Neural progenitor cell (in vitro differentiated cells): ENCODE measurements at regions not wholly inside any gene's neighbourhood (a gene's known extent, or its start where the extent isn't known, plus 50 kb on each side); places are given as distances from the start of the nearest gene placed in this dataset.

Experiments used
- EZH2phosphoT487 ChIP-seq: fragments of 200-600 bp; sonication (generic); IDR thresholded peaks from 2 replicates; pipeline ENCODE4 v1.6.1; 2017; ENCODE audit warnings: antibody characterized with exemption
- TF ChIP-seq, protein P1 (sequence below): fragments of 200-600 bp; sonication (generic); IDR thresholded peaks from 2 replicates; pipeline ENCODE4 v1.5.1; 2017; ENCODE audit warnings: antibody characterized with exemption, mild to moderate bottlenecking

DNA sequence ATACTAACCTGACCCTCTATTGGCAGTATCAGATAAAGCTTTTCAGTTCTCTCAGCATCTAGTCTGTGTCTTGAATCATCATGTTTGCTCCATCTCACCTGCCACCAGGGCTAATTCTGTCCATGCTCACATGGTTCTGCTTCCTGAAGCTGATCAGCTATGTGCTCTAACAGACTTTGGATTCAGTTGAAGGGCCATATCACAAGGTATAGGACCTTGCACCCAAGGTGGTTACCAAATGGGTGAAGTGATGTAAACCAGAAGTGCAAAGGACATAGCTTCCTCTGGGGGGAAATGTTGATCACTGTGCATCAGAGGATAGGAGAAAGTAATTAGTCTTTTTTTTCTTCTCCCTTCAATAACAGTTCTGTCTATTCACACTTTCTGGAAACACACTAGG, 417.0 kb upstream of the ANO5 start:
- no peak for TF ChIP-seq EZH2phosphoT487
- TF ChIP-seq, protein P1, sequence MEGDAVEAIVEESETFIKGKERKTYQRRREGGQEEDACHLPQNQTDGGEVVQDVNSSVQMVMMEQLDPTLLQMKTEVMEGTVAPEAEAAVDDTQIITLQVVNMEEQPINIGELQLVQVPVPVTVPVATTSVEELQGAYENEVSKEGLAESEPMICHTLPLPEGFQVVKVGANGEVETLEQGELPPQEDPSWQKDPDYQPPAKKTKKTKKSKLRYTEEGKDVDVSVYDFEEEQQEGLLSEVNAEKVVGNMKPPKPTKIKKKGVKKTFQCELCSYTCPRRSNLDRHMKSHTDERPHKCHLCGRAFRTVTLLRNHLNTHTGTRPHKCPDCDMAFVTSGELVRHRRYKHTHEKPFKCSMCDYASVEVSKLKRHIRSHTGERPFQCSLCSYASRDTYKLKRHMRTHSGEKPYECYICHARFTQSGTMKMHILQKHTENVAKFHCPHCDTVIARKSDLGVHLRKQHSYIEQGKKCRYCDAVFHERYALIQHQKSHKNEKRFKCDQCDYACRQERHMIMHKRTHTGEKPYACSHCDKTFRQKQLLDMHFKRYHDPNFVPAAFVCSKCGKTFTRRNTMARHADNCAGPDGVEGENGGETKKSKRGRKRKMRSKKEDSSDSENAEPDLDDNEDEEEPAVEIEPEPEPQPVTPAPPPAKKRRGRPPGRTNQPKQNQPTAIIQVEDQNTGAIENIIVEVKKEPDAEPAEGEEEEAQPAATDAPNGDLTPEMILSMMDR, result no peak
